HG03103 (cell line): ENCODE measurements at regions not wholly inside any gene's neighbourhood (a gene's known extent, or its start where the extent isn't known, plus 50 kb on each side); places are given as distances from the start of the nearest gene placed in this dataset.

Experiments used
- ATAC-seq: cut with Tn5 transposase; IDR thresholded peaks from one replicate; pipeline ENCODE4 v1.9.1; 2021; ENCODE audit warnings: low read depth; ENCODE audit not compliant: unreplicated experiment

GRCh38 chr5:73296772-73297171 lies 123.8 kb downstream of the TMEM174 start:
- ATAC-seq: no peak

GRCh38 chr5:73295921-73296320 lies 122.9 kb downstream of the TMEM174 start:
- ATAC-seq: no peak

- ATAC-seq: no peak
These were observed 122.5 kb downstream of the TMEM174 start for GRCh38 chr5:73295447-73295846.

GRCh38 chr5:73292816-73293459 lies 119.9 kb downstream of the TMEM174 start:
- no peak for ATAC-seq

- ATAC-seq: no peak
These were observed 118.9 kb downstream of the TMEM174 start for GRCh38 chr5:73291873-73292272.

GRCh38 chr5:73290242-73290641 lies 117.2 kb downstream of the TMEM174 start:
- no peak for ATAC-seq

GRCh38 chr5:73288803-73289720 lies 116.1 kb downstream of the TMEM174 start:
- no peak for ATAC-seq

- no peak for ATAC-seq
These were observed 113.9 kb downstream of the TMEM174 start for GRCh38 chr5:73286896-73287295.

- ATAC-seq: no peak
These were observed 112.0 kb downstream of the TMEM174 start for GRCh38 chr5:73284985-73285384.

GRCh38 chr5:73284220-73284795 lies 111.3 kb downstream of the TMEM174 start:
- no peak for ATAC-seq

GRCh38 chr5:73282923-73283322 lies 109.9 kb downstream of the TMEM174 start:
- no peak for ATAC-seq

GRCh38 chr5:73282383-73282782 lies 109.4 kb downstream of the TMEM174 start:
- ATAC-seq: no peak

- no peak for ATAC-seq
These were observed 108.1 kb downstream of the TMEM174 start for GRCh38 chr5:73280821-73281746.

- no peak for ATAC-seq
These were observed 107.4 kb downstream of the TMEM174 start for GRCh38 chr5:73280386-73280785.

- no peak for ATAC-seq
These were observed 106.8 kb downstream of the TMEM174 start for GRCh38 chr5:73279805-73280204.

GRCh38 chr5:73278693-73279092 lies 105.7 kb downstream of the TMEM174 start:
- ATAC-seq: no peak

- ATAC-seq: no peak
These were observed 102.1 kb downstream of the TMEM174 start for GRCh38 chr5:73274881-73275663.

GRCh38 chr5:73274121-73274520 lies 101.1 kb downstream of the TMEM174 start:
- no peak for ATAC-seq

- ATAC-seq: no peak
These were observed 100.5 kb downstream of the TMEM174 start for GRCh38 chr5:73273379-73274050.
